GM12891 (cell line): ENCODE measurements at regions not wholly inside any gene's neighbourhood (a gene's known extent, or its start where the extent isn't known, plus 50 kb on each side); places are given as distances from the start of the nearest gene placed in this dataset.

ENCODE experiments used
- DNase-seq: peaks from one replicate; pipeline ENCODE4 v3.0.0; 2011; ENCODE audit warnings: low spot score; ENCODE audit not compliant: insufficient read length
- FAIRE-seq: peaks from 2 replicates; lab custom pipeline; 2011; peaks lifted over from hg19 to GRCh38; lab: Jason Lieb, UNC
- PAX5 ChIP-seq: IDR thresholded peaks from 2 replicates; pipeline ENCODE4 v1.6.1; 2011; ENCODE audit warnings: low read length, moderate library complexity, mild to moderate bottlenecking; ENCODE audit not compliant: insufficient read depth, severe bottlenecking
- POLR2A ChIP-seq: IDR thresholded peaks from 2 replicates; pipeline ENCODE4 v1.6.1; 2011; ENCODE audit warnings: low read depth, low read length, control low read depth
- POLR2AphosphoS5 ChIP-seq: IDR thresholded peaks from 2 replicates; pipeline ENCODE4 v1.6.1; 2011; ENCODE audit warnings: low read depth, low read length, control low read depth
- POU2F2 ChIP-seq: IDR thresholded peaks from 2 replicates; pipeline ENCODE4 v1.6.1; 2011; ENCODE audit warnings: low read depth, mild to moderate bottlenecking, control low read depth, low read length, moderate library complexity
- SPI1 ChIP-seq: IDR thresholded peaks from 2 replicates; pipeline ENCODE4 v1.6.1; 2011; ENCODE audit warnings: low read depth, low read length, control low read depth
- TAF1 ChIP-seq: IDR thresholded peaks from 2 replicates; pipeline ENCODE4 v1.6.1; 2011; ENCODE audit warnings: low read depth, low read length, control low read depth

GRCh38 chr10:52666931-52667330 is 105.7 kb downstream of the MBL2 start:
- FAIRE-seq (no peak), DNase-seq (no peak)
- TF ChIP-seq POLR2A (no peak), PAX5 (no peak), SPI1 (no peak), TAF1 (no peak)

- FAIRE-seq (no peak), DNase-seq (no peak)
- TF ChIP-seq POLR2A: no peak
- no peak for TF ChIP-seq TAF1
- no peak for TF ChIP-seq POU2F2
- TF ChIP-seq PAX5: no peak
Observed at GRCh38 chr10:52668024-52668423, 104.6 kb downstream of the MBL2 start.

- TF ChIP-seq PAX5 (no peak), POU2F2 (no peak), SPI1 (no peak), TAF1 (no peak), POLR2A (no peak), POLR2AphosphoS5 (no peak)
- FAIRE-seq (no peak), DNase-seq (no peak)
Observed at GRCh38 chr10:52672880-52673279, 99.7 kb downstream of the MBL2 start.

GRCh38 chr10:52673468-52673867 is 99.1 kb downstream of the MBL2 start:
- FAIRE-seq: no peak
- TF ChIP-seq POLR2A (no peak), POLR2AphosphoS5 (no peak), SPI1 (no peak), PAX5 (no peak), TAF1 (no peak), POU2F2 (no peak)
- DNase-seq: no peak

GRCh38 chr10:52674474-52674873 is 98.1 kb downstream of the MBL2 start:
- no peak for TF ChIP-seq POLR2AphosphoS5
- TF ChIP-seq POU2F2: no peak
- no peak for TF ChIP-seq TAF1
- TF ChIP-seq PAX5: no peak
- no peak for TF ChIP-seq SPI1
- no peak for TF ChIP-seq POLR2A
- FAIRE-seq (no peak), DNase-seq (no peak)

- DNase-seq: no peak
- TF ChIP-seq POLR2AphosphoS5 (no peak), PAX5 (no peak), TAF1 (no peak), POU2F2 (no peak), SPI1 (no peak), POLR2A (no peak)
- no peak for FAIRE-seq
Observed at GRCh38 chr10:52677086-52677485, 95.5 kb downstream of the MBL2 start.

GRCh38 chr10:52678611-52679010 is 94.0 kb downstream of the MBL2 start:
- TF ChIP-seq POLR2A: no peak
- no peak for TF ChIP-seq SPI1
- TF ChIP-seq TAF1: no peak
- no peak for TF ChIP-seq POU2F2
- TF ChIP-seq POLR2AphosphoS5: no peak
- no peak for TF ChIP-seq PAX5
- FAIRE-seq (no peak), DNase-seq (no peak)

- DNase-seq (no peak), FAIRE-seq (no peak)
- TF ChIP-seq POLR2A (no peak), PAX5 (no peak), POLR2AphosphoS5 (no peak), POU2F2 (no peak), TAF1 (no peak), SPI1 (peak; percentile 53)
Observed at GRCh38 chr10:52679117-52679516, 93.5 kb downstream of the MBL2 start.

- no peak for FAIRE-seq
- TF ChIP-seq SPI1 (no peak), PAX5 (no peak), TAF1 (no peak), POU2F2 (no peak), POLR2A (no peak), POLR2AphosphoS5 (no peak)
- no peak for DNase-seq
Observed at GRCh38 chr10:52682766-52683165, 89.8 kb downstream of the MBL2 start.

- TF ChIP-seq POU2F2 (no peak), POLR2AphosphoS5 (no peak), PAX5 (no peak), POLR2A (no peak), SPI1 (no peak)
- no peak for FAIRE-seq
- DNase-seq: no peak
Observed at GRCh38 chr10:52683776-52684175, 88.8 kb downstream of the MBL2 start.

- FAIRE-seq (no peak), DNase-seq (no peak)
- TF ChIP-seq POU2F2 (no peak), POLR2A (no peak), TAF1 (no peak), POLR2AphosphoS5 (no peak), PAX5 (no peak)
Observed at GRCh38 chr10:52688899-52689298, 83.7 kb downstream of the MBL2 start.

- TF ChIP-seq POLR2AphosphoS5 (no peak), POU2F2 (no peak), PAX5 (no peak), POLR2A (no peak), SPI1 (no peak), TAF1 (no peak)
- no peak for FAIRE-seq
Observed at GRCh38 chr10:52696232-52696631, 76.4 kb downstream of the MBL2 start.

More at GRCh38 chr10:52696232-52696631, 76.4 kb downstream of the MBL2 start:
- no peak for DNase-seq
